Upper lobe of left lung (tissue), 6 donors: ENCODE measurements at regions not wholly inside any gene's neighbourhood (a gene's known extent, or its start where the extent isn't known, plus 50 kb on each side); places are given as distances from the start of the nearest gene placed in this dataset.

Source experiments
- ATAC-seq, 2 donors: fragments of 200-7000 bp; cut with Tn5 transposase; one replicate each; pipeline ENCODE4 v1.9.1; 2022; ENCODE audit warnings: mild to moderate bottlenecking in 2 of 2, moderate library complexity in 2 of 2; ENCODE audit not compliant: low FRiP score in 2 of 2
- DNase-seq, 2 donors: peaks; one replicate each; pipeline ENCODE4 v3.0.0-alpha.2; 2019 to 2020
- H3K27ac ChIP-seq, 4 donors: fragments of 200-600 bp; sonication (generic); one replicate each; pipeline ENCODE4 v1.5.1; 2016 to 2019
- H3K27me3 ChIP-seq, 4 donors: fragments of 200-600 bp; sonication (generic); one replicate each; pipeline ENCODE4 v1.5.1; 2017 to 2019
- H3K36me3 ChIP-seq, 4 donors: fragments of 200-600 bp; sonication (generic); one replicate each; pipeline ENCODE4 v1.5.1; 2016 to 2019
- H3K4me1 ChIP-seq, 4 donors: fragments of 200-600 bp; sonication (generic); one replicate each; pipeline ENCODE4 v1.5.1; 2018 to 2019
- H3K4me3 ChIP-seq, 4 donors: fragments of 200-600 bp; sonication (generic); one replicate each; pipeline ENCODE4 v1.5.1; 2017 to 2019; ENCODE audit warnings: mild to moderate bottlenecking in 2 of 4, moderate library complexity in 1 of 4
- H3K9me3 ChIP-seq, 4 donors: fragments of 200-600 bp; sonication (generic); one replicate each; pipeline ENCODE4 v1.5.1; 2018 to 2019
- EP300 ChIP-seq, 4 donors: sonication (generic); formaldehyde crosslinking; IDR thresholded peaks; one replicate each; pipeline ENCODE4 v1.5.1; 2017; ENCODE audit warnings: antibody characterized with exemption in 4 of 4, control low read depth in 2 of 4
- POLR2A ChIP-seq, 4 donors: fragments of 450-650 bp; IDR thresholded peaks; one replicate each; pipeline ENCODE4 v1.5.1; 2016 to 2017; ENCODE audit warnings: antibody characterized with exemption in 4 of 4, mild to moderate bottlenecking in 2 of 4
- POLR2AphosphoS5 ChIP-seq, 2 donors: sonication (generic); formaldehyde crosslinking; IDR thresholded peaks; one replicate each; pipeline ENCODE4 v1.5.1; 2017; ENCODE audit warnings: antibody characterized with exemption in 2 of 2
- WGBS, 2 donors: methylation state at CpG; one replicate each; pipeline ENCODE4 v1.1.5; 2017 to 2018; 5-methylcytosine and 5-hydroxymethylcytosine counted together
- TF ChIP-seq, protein P1 (sequence below), 6 experiments: fragments of 450-650 bp in 4 of 6; fragments of 200-600 bp in 2 of 6; sonication (generic) in 2 of 6; IDR thresholded peaks; one replicate each; pipeline ENCODE4 v1.5.1; 2016 to 2019; ENCODE audit warnings: antibody characterized with exemption in 6 of 6
- donor health status: DM: no; HTN: no; CAD: no; lungs with moderate emphysema.
- donor health status: DM: no; HTN: yes; CAD: no; lungs with severe emphysema.

DNA sequence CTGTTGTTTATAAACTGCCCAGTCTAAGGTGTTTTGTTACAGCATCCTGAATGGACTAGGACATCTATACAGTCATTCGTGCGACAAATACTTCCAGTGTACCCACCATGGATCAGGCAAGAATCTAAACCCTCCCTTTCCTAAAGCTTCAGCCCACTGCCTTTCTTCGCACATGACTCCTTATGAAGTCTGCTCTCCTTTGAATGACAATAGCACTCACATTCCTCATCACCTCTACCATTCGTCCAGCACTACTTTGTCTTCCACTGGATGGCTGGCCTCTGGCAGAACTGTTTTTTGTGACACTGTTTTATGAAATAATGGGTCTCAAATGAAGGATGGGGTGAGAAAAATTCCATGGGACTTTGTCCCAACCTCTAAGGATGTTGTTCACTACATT, 89.8 kb upstream of the LIN7C start:
- Histone ChIP-seq H3K27ac (no peak overlapping the region), H3K27me3 (no peaks in the 10 kb centered on the region), H3K4me3 (no peak overlapping the region), H3K9me3 (no peaks in the 10 kb centered on the region), H3K4me1 (no peaks in the 10 kb centered on the region), H3K36me3 (no peaks in the 10 kb centered on the region)
- DNase-seq = no peak
- TF ChIP-seq POLR2A (IDR thresholded peaks at IDR 0.05) (no peak), POLR2AphosphoS5 (IDR thresholded peaks at IDR 0.05) (no peak), EP300 (IDR thresholded peaks at IDR 0.05) (no peak)
- TF ChIP-seq, protein P1, sequence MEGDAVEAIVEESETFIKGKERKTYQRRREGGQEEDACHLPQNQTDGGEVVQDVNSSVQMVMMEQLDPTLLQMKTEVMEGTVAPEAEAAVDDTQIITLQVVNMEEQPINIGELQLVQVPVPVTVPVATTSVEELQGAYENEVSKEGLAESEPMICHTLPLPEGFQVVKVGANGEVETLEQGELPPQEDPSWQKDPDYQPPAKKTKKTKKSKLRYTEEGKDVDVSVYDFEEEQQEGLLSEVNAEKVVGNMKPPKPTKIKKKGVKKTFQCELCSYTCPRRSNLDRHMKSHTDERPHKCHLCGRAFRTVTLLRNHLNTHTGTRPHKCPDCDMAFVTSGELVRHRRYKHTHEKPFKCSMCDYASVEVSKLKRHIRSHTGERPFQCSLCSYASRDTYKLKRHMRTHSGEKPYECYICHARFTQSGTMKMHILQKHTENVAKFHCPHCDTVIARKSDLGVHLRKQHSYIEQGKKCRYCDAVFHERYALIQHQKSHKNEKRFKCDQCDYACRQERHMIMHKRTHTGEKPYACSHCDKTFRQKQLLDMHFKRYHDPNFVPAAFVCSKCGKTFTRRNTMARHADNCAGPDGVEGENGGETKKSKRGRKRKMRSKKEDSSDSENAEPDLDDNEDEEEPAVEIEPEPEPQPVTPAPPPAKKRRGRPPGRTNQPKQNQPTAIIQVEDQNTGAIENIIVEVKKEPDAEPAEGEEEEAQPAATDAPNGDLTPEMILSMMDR (IDR thresholded peaks at IDR 0.05) = no peak
- ATAC-seq = no peak
- WGBS, 2 donors = 68 to 70% methylated on average over 4 of the region's 4 CpGs

DNA sequence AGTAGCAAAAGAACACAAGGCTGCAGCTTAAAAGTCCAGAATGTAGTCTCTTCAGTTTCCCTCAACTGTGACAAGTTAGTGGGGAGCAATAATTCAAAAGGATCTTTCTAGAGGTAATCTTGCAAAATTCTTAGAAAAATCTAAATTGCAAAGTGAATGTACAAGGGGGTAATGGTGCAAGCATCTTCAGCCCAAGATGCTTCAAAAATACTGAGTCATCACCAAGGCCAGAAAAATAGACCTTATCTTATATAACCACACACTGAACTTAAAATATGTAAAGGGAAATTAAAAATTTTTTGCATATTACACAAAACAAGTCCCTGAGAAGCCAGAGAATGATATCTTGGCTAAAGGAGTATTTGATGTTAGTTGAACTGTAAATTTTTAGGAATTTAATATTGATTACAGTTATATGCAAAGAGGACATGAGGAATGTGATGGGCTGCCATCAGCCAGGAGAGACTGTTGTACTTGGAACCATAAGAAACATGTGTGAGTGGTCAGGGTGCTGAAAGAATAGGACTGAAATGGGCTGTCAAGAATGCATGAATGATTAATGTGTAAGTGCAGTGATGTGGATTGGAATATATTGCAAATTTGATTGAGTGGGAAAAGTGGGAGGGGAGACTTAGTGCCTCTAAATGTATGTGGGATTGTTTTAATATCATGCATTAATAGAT, 85.7 kb upstream of the LIN7C start:
- ATAC-seq = no peak
- H3K4me3 ChIP-seq = no peak overlapping the region
- no peak for TF ChIP-seq EP300 (IDR thresholded peaks at IDR 0.05)
- TF ChIP-seq, protein P1 (IDR thresholded peaks at IDR 0.05) = no peak
- no peak for DNase-seq
- H3K4me1 ChIP-seq = no peaks in the 10 kb centered on the region
- no peaks in the 10 kb centered on the region for H3K27me3 ChIP-seq
- no peak overlapping the region for H3K27ac ChIP-seq
- no peaks in the 10 kb centered on the region for H3K36me3 ChIP-seq
- no peaks in the 10 kb centered on the region for H3K9me3 ChIP-seq

DNA sequence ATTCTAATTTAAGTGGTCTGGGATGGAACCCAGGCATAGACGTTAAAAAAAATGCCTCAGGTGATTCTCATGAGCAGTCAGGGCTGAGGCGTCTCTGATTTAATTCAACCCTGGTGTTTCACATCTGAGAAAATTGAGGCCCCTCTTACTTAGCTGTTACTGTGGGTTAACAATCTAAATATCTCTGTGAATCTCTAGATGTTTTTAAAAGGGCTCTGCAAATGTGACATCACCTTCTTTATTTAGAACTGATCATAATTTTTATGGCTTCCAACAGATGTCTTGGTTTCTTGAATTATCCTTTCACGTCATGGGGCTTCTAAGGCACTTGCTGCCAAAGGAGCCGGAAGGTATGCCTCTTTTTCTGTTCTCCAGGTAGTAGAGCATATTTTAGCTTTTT, 76.1 kb upstream of the LIN7C start:
- H3K27ac ChIP-seq = no peak overlapping the region
- no peaks in the 10 kb centered on the region for H3K4me1 ChIP-seq
- no peak overlapping the region for H3K4me3 ChIP-seq
- DNase-seq = no peak
- H3K9me3 ChIP-seq = no peaks in the 10 kb centered on the region
- no peaks in the 10 kb centered on the region for H3K27me3 ChIP-seq
- TF ChIP-seq POLR2AphosphoS5 (IDR thresholded peaks at IDR 0.05) (no peak), POLR2A (IDR thresholded peaks at IDR 0.05) (no peak), EP300 (IDR thresholded peaks at IDR 0.05) (no peak)
- ATAC-seq = no peak
- 86% methylated on average over 4 of the region's 4 CpGs for WGBS, 2 donors
- H3K36me3 ChIP-seq = no peaks in the 10 kb centered on the region

DNA sequence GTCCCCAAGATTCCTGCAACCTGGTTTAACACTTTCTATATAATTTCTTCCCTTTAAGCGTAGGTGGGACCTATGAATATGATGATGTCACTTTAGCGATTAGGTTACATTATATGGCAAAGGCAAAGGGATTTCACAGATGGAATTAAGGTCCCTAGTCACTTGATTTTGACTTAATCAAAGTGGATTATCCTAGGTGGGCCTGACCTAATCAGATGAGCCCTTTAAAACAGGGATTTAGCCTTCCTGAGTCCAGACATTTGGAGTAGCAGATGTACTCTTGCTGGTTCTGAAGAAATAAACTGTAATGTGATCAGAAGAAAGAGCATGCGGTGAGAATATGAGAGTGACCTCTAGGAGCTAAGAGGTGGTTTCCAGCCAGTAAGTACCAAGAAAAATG, 67.8 kb upstream of the LIN7C start:
- TF ChIP-seq EP300 (IDR thresholded peaks at IDR 0.05) (no peak), POLR2AphosphoS5 (IDR thresholded peaks at IDR 0.05) (no peak), POLR2A (IDR thresholded peaks at IDR 0.05) (no peak)
- TF ChIP-seq, protein P1 (IDR thresholded peaks at IDR 0.05) = no peak
- Histone ChIP-seq H3K9me3 (no peaks in the 10 kb centered on the region), H3K36me3 (no peaks in the 10 kb centered on the region), H3K27me3 (no peaks in the 10 kb centered on the region), H3K4me1 (no peaks in the 10 kb centered on the region), H3K4me3 (no peak overlapping the region), H3K27ac (no peak overlapping the region)
- DNase-seq = no peak
- 94 to 97% methylated on average over 3 of the region's 3 CpGs for WGBS, 2 donors
- no peak for ATAC-seq

DNA sequence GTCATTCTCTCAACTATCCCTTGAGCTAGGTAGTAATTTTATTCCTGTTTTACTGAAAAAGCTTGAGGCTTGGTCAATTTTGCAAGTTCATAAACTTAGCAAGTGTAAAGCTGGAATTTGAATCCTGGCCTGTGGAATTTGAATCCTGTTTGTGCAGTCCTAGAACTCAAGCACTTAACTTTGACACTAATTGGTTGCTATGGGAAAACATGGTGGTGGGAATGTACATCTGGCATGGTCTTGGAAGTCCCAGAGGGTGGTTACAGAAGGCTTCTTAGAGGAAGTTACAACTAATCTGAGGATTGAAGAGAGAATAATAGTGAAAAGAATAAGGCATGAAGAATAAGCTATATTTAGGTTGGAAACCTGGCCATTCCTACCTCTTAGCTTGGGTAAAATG, 66.5 kb upstream of the LIN7C start:
- H3K27ac ChIP-seq = no peak overlapping the region
- TF ChIP-seq EP300 (IDR thresholded peaks at IDR 0.05) (no peak), POLR2AphosphoS5 (IDR thresholded peaks at IDR 0.05) (no peak), POLR2A (IDR thresholded peaks at IDR 0.05) (no peak)
- TF ChIP-seq, protein P1 (IDR thresholded peaks at IDR 0.05) = no peak
- DNase-seq (no peak), ATAC-seq (no peak)
- H3K4me3 ChIP-seq = no peak overlapping the region
- no peaks in the 10 kb centered on the region for H3K27me3 ChIP-seq
- H3K9me3 ChIP-seq = no peaks in the 10 kb centered on the region
- H3K4me1 ChIP-seq = no peaks in the 10 kb centered on the region
- no peaks in the 10 kb centered on the region for H3K36me3 ChIP-seq
